NOMO-1 treated with DMSO at 0.1 percent for 48 hours (cell line): ENCODE measurements at regions not wholly inside any gene's neighbourhood (a gene's known extent, or its start where the extent isn't known, plus 50 kb on each side); places are given as distances from the start of the nearest gene placed in this dataset.
A peak's percentile ranks its signal among the peaks of the same experiment; 100 is the strongest.

ENCODE experiments used
- DNase-seq: peaks from one replicate; lab custom pipeline; 2025; ENCODE audit not compliant: unreplicated experiment; lab: John Stamatoyannopoulos, UW

DNA sequence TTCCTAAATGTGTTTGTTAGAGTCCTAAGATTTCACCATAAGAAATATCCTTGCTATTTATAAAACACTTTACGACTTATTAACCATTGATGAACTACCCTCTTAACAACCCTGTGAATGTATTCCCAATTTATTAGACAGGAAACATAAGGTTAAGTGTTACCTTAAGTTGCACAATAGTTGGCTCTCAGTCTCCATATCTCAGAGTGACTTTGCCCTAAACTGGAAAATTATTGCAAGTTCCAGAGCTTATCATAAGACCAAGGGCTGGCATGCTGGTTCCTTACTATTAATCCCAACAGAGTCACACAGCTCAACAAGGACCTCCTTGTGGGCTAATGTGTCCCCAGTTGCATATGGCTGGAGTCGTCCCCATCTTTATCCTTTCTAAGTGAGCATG lies 165.8 kb downstream of the INSIG2 start:
- DNase-seq = no peak

DNA sequence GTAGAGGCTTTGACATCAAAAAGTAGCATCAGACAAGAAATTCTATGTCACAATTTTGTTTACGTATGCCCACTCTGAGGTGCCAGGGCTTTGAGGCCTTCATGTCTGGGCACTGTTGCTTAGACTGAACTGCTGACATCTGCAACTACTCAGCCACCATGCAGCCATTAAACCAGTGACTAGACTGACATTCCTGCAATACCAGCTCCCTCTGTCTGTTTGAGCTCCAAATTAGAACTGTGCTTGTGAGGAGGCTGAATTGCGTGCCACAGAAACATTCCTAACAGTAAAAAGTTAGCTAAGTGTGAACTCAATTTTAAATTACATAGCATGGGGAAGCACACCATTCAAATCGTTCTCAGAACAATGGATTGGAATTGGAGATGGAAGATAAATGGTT lies 163.2 kb downstream of the INSIG2 start:
- no peak for DNase-seq

DNA sequence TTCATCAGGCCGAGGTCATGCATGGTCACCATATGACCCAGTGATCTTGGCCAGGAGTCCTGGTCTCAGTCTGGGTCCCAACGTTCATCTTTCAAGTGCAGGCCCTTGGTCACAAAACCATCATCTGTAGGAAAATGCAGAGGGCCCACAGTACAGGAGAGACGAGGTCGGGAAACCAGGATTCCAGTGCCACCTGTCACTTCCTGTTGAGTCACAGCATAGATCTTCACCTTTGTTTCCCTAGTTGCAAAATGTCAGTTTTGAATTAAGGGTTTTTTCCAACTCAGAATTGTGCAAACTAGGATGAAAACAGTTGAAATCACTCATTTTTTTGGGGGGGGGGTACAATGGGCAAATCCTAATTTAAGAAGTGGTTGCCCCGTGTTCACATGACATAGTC lies 162.2 kb downstream of the INSIG2 start:
- no peak for DNase-seq

DNA sequence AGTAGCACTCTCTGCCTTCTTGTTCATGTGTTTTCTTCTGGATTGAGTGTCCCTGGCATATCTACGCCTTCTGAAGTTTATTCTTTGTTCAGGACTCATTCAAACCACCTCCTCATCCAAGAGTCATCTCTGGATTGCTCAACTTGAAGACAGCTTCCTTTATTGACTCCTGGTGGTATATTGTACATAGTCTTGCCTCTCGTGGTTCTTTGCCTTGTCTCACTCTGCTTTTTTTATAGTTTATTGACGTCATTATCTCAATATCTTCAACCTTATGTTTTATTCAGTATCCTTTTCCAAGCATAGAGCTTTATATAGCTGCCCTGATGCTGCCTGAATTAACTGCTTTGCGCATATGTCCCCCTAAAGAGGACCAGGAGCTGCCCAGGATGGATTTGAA lies 161.7 kb downstream of the INSIG2 start:
- DNase-seq = peak; percentile 63

DNA sequence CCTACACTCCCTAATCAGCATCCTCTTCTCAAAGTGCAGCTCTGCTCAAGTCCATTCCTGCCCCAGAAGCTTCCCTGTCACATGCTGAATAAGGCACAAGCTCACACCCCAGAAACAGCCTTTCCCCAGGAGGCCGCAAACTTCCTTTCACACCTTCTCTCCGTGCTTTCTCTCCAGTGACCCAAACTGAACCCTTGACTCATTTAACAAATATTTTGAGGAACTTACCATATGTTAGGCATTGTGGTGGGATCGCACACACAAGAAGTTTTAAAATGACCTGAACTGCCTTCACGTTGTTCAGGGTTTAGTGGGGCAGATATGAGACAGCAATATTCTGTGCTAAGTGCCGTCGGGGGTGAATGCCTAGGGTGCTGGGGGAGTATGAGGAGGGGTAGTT lies 161.3 kb downstream of the INSIG2 start:
- DNase-seq = peak; percentile 30

DNA sequence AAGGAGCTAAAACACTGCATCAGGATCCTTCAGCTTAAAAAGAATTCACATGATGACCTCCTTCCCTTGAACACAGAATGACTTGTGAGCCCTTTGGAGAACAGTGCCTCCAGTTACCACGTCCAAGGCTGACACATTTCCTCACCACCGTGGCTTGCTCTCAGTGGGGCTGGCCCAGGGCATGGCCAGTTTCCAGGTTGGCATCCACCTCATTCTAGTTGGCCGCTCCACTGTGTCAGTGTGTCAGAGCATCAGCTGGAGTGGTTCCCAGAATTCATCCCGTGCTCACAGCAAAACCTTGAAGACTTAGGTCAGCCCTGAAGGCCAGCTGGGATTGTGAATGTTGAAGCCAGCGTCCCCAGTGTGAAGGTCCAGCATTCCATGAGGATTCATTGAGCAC lies 158.5 kb downstream of the INSIG2 start:
- no peak for DNase-seq

DNA sequence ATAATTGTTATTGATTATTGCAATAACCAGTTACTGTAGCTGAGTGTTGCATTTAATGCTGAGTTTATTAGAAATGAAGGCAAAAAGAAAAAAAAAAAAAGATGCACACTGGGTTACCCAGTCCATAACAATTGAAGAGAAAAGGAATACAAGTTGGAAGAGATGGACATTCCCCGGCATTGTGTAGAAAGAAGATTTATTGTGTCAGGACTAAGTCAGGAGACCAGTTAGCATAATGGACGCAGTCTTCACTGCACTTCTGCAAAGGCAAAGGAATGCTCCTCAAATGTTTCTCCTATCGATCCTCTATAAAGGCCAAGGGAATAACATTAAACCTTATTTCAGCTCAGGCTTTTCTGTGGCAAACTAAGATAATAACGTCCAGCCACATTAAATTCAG lies 157.8 kb downstream of the INSIG2 start:
- no peak for DNase-seq

DNA sequence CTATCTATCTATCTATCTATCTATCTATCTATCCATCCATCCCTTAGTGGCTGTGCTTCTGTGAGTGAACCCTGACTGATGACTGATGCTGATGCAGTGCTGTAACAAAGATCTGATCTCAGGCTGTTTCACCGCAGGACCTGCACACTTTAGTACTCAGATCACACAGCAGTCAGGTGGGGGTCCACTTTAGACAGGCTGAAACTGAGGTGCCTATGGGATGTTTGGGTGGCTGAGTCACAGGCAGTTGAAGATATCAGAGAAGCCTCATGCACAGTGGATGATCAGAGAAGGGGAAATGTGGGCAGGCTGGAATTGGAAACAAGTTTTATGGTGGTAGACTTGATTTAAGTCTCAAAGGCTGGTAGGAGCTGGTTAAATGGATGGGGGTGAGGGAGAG lies 156.4 kb downstream of the INSIG2 start:
- DNase-seq = no peak

DNA sequence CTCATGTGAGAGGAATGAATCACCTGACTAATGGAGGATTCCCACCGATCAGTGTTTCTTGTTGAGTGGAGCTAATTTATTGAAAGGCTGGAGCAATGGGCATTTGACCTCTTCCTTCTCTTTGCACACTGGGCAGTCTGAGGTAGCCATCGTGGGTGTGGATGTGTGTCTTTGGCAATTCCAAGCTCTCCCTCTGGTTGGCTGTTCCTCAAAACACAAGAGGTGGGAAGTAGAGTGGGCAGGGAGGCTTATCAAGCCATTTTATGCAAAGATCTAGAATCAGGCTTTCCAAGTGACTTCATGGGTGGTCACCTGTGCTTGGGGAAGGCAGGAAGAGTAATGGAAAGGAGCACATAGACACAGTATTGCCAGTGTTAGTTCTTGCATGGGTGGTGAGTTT lies 154.8 kb downstream of the INSIG2 start:
- no peak for DNase-seq

DNA sequence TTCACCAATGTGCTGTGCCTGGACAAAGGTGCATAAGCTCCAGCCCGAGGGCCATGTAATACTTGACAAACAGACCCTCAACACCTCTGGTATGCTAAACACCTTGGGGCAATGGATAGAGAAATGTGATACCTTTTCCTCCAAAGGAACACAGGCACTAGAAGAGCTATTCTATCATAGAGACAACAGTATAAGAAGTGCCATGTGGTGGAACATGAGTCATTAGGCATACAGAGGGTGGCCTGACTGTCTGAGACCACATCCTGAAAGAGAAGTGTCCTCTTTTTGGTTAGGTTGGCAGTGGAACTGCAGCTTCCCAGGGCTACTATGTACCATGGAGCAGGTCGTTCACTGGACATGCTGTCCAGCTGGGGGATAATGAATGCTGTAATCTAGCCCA lies 153.9 kb downstream of the INSIG2 start:
- no peak for DNase-seq

DNA sequence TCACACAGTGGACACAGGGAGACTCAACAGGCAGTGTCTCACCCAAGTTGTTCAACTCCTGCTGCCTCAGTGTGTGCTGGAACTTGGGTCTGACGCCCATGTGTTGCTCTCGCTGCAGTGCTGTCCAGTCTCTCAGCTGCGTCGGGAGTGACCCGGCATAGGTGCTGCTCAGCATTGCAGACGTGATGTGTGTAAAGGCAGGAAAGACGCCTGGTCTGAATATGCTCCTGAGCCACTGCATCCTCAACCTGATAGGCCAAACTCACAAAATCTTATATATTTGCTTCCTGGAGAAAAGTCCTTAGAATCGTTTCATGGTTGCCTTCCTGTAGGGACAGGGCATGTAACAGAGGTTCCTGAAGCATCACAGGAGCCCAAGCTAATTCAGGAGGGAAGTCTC lies 152.9 kb downstream of the INSIG2 start:
- no peak for DNase-seq

DNA sequence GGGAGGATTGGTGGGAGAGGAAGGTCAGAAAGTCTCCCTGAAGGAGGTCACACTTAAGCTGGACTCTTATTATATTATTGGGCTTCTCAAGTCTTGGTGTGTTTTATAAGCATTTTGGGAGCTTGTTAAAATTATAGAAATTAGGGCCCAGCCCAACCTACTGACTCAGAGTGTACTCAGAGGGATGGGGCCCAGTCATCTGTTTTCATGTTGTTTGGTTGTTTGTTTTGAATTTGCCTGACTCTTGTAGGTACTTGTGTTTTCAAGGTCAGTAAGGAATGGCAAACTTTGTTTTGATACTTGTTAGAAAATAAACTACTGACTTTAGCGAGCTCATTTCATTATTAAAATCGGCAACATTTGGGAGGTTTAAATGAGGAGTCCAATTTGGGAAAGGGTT lies 152.0 kb downstream of the INSIG2 start:
- no peak for DNase-seq

DNA sequence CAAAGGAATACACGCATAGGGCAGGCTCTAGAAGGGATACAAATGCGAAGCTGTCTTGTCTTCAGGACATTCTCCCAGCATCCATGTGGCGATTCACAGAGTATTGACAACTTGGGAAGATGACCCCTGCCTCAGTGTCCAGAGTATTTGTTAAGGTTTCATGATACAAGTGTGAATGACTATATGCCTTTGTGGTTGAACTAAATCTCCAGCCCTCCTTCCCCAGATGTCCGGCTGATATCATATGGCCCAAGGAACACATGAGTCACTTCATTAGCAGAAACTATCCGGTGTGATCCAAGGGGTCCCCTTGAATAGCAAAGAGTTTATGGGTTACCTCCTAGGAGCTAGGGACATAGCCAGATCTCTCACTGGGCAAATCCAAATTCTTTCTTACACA lies 151.0 kb downstream of the INSIG2 start:
- no peak for DNase-seq

DNA sequence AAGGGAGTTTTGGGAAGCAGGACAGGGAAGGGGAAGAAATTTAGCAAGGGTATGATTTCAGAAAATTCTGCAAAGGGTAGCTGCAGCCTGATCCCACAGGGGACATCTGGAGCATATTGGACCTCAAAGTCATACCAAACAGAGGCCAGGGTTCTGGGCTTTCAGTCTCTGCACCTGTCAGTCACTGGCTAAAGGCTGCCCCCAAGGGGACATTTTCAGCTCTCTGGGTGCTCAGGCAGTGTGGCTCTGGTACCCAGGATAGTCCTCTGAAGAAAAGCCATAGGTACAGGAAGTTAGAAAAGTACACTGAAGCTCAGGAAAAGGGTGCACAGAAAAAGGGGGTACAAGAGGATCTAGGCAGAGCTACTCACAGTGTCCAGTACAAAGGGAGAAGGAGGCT lies 149.2 kb downstream of the INSIG2 start:
- no peak for DNase-seq

DNA sequence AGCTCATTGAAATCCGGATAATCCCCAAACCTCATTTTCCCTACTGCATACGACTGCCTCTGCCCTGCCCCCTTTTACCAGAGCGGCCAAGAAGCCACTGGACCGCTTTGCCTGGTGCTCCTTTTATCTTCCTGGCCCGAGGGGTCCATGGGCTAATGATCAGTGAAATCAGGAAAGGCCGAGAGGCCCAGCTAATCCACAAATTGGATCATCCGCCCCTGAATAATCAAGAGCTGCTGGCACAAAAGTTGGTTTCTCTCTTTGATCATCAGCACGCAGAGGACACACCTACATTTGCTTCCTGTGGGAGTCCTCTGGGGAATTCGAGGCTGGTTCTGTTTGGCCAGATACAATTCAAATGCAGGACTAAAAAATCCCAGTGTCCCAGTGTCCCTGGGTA lies 144.5 kb downstream of the INSIG2 start:
- DNase-seq = no peak

DNA sequence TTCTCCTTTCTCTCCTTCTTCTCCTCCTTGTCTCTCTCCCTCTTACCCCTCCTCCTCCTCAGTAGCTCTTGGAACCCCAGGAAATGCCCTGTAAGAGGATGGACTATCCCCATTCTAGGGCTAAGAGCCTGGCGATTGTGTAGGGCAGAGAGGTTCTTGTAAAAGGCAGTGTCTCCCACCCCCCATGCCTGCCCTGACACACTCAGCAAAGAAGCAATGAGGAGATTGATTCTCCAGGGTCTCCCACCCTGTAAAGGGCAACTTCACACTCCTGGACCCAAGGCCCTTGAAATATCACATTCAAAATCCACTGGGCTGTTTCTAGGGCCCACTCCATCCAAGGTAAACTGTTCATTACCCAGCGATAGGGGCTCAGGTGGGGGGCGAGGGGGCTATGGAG lies 144.1 kb downstream of the INSIG2 start:
- no peak for DNase-seq

DNA sequence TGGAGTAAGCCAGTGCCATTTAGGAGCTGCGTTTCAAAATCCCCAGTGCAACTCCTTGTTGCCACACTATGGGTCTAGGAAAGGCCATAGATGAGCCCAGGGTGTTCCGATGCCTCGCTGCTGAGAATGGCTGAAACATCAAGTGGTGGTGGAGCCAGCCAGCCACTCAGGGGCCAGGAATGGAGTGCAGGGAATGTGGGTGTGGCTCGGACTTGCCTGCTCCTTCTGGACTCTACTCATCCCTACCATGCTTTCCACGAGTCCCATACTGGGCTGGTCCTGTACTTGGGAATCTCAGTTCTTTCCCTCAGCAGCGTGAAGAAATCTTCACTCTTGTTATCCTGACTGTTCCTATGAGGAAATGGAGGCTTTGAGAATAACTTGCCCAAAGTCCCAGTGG lies 143.5 kb downstream of the INSIG2 start:
- no peak for DNase-seq

DNA sequence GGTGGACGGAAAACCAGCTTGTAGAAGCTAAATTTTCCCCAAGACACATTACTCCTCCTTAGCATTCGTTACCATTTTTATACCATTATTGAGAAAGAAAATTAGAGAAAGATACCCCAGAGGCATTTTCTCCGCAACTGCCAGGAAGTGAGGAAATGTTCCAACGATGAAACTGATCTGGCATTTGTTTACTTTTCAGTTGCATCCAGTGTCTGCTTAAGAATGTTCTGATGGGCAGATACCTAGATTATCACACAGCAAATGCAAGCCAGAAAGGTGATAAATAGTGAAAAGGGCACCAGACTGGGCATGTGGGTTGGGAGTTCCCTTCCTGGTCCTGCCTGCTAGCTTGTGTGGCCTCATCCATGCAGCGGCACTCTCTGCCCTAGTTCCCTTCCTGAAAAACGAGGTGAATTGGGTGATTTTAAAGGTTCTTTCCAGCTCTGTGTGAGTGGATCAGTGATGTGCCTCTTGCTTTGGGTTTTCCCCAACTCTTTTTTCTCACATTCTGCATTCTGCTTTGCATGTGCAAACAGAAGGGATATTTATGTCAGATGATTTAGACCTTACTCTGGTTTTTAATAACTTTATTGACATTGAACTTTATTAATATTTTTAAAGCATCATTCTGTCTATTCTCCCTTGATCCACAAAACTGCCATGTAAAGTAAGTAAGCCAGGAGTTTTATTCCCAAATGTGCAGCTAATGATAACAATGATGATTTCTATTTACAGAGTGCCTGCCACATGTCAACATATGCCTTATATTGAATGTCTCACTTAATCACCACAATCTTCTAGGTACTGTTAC lies 139.6 kb downstream of the INSIG2 start:
- DNase-seq = no peak

DNA sequence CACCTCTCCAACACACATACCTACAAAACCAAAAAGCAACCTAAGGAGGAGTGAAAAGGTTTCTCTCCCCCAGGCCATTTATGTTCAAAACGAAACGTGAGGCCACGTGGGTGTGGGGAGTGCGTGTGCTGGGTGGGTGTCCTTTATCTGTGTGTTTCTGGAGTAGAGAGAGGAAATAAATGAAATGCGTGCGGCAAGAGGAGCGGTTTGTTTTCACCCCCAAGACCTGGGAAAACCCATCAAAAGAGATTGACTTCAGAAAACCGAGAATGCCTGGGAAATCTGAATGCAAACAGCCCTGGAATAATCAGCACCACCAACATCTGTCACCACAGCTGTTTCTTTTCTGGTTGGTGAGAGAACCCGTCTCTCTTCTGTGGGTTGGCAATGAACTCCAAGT lies 137.4 kb downstream of the INSIG2 start:
- DNase-seq = no peak

DNA sequence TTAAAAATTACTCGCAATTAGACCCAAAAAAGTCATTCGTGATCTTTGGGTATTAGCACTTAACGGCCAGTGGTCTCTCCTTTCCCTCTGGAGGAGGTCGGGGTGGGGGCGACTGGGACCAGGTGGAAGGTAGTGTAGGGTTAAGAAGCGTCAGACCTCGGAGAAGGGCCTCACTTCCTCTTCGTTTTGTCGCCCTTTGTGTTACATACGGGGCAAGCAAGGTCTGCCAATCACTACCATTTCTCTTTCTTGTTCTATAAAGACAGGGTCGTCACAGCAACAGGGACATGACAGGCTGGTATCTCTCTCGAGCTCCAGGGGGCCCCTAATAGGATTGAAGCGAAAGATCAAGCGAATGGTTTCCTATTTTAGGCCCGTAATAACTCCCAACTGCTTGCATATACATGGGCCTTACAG lies 136.6 kb downstream of the INSIG2 start:
- peak; percentile 2 for DNase-seq

DNA sequence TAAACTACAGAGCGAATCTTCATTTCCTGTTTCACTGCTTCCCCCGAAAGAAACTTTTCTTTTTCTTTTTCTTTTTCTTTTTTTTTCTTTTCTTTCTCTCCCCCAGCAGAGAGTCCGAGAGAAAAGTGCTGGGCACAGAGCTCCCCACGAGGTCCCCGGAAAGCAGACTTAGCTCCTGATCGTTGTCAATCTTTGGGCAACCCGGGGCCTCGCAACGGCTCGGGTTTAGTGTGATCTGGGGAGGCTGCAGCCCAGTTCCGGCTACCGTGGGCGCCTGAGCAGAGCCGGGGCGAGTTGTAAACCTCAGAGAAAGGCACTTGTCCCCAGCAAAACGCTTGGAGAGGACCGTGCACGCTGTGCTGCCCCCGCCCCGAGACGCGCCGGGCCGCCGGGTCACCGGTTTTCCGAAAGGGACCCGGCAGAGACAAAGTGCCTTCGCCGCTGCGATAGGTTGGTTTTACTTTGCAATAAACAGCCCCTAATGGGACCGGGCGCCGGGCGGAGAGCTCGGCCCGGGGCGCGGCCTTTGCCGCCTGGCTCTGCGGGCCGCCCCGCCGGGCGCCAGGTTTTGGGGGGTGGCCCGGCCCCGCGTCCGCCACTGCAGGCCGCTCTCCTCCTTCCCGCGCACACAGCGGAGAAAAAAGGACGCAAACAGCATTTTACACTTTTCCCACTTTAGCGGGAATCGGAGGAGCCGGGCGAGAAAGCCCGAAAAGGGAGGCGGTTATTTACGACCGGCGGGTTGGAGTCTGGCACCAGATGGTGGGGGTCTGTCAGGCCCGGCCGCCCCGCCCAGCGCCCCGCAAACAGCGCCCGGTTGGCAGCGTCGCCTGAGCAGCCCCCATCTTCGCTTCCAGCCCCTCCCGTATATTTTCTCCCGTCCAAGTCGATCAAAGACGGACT lies 136.0 kb downstream of the INSIG2 start:
- no peak for DNase-seq

DNA sequence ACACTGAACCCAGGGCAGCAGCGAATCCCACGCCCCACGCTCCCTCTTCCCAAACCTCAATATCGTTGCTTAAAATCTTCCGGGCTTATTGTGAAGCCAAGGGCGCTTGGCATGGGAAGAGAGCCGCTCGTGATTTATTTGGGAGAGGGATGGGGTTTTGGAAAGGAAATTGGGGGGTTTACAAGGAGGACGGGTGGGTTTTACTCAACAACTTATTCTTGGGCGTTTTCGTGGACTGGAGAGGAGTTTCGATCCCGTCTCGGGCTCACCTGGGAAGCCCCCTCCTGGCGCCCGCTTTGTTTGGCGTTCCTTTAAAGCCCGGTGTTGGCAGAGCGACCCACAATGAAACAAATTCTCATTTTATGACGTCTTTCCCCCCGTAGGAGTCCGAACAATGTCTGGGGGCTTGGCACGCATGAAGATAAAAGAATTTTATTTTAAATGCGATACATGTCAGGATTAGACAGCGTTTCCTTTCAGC lies 135.3 kb downstream of the INSIG2 start:
- DNase-seq = no peak
